Urinary bladder (tissue), 3 donors: ENCODE measurements at regions not wholly inside any gene's neighbourhood (a gene's known extent, or its start where the extent isn't known, plus 50 kb on each side); places are given as distances from the start of the nearest gene placed in this dataset.

Experiments
- DNase-seq: peaks from one replicate; pipeline ENCODE4 v3.0.0-alpha.2; 2015; ENCODE audit errors: extremely low spot score
- H3K27ac ChIP-seq: one replicate; pipeline ENCODE4 v1.5.1; 2013; ENCODE audit warnings: low read depth, mild to moderate bottlenecking, moderate library complexity
- H3K36me3 ChIP-seq: one replicate; pipeline ENCODE4 v1.6.1; 2013; ENCODE audit warnings: mild to moderate bottlenecking, moderate library complexity; ENCODE audit not compliant: insufficient read depth
- H3K4me1 ChIP-seq: one replicate; pipeline ENCODE4 v1.6.1; 2013; ENCODE audit warnings: mild to moderate bottlenecking, moderate library complexity; ENCODE audit not compliant: insufficient read depth
- H3K4me3 ChIP-seq: one replicate; pipeline ENCODE4 v1.5.1; 2013; ENCODE audit warnings: low read depth, low read length
- WGBS: extraction: QIAGEN DNeasy Blood & Tissue Kit; methylation state at CpG from one replicate; pipeline ENCODE4 v1.1.7; 2013; 5-methylcytosine and 5-hydroxymethylcytosine counted together
- donor health status: healthy with polysubstance abuse.
- donor health status: healthy.

- no peak overlapping the region for H3K27ac ChIP-seq
Measured at GRCh38 chr16:85348911-85349334, 236.7 kb upstream of the CIBAR2 start.

GRCh38 chr16:85349365-85350145, 237.3 kb upstream of the CIBAR2 start:
- DNase-seq = no peak
- Histone ChIP-seq H3K36me3 (no peaks in the 10 kb centered on the region), H3K4me3 (no peak overlapping the region), H3K27ac (no peak overlapping the region), H3K4me1 (no peaks in the 10 kb centered on the region)
- 81% methylated on average over 26 of the region's 26 CpGs for WGBS

More at GRCh38 chr16:85348911-85349334, 236.7 kb upstream of the CIBAR2 start:
- H3K4me1 ChIP-seq = no peaks in the 10 kb centered on the region
- no peaks in the 10 kb centered on the region for H3K36me3 ChIP-seq
- no peak overlapping the region for H3K4me3 ChIP-seq
- 86% methylated on average over 21 of the region's 21 CpGs for WGBS
- DNase-seq = no peak

GRCh38 chr16:85350146-85350728, 238.0 kb upstream of the CIBAR2 start:
- DNase-seq = no peak
- 83% methylated on average over 10 of the region's 10 CpGs for WGBS
- Histone ChIP-seq H3K36me3 (no peaks in the 10 kb centered on the region), H3K4me1 (no peaks in the 10 kb centered on the region), H3K4me3 (no peak overlapping the region), H3K27ac (no peak overlapping the region)

- 28% methylated on average over 4 of the region's 4 CpGs for WGBS
- DNase-seq = peak; percentile 78
- H3K4me1 ChIP-seq = no peaks in the 10 kb centered on the region
- no peaks in the 10 kb centered on the region for H3K36me3 ChIP-seq
- H3K4me3 ChIP-seq = no peak overlapping the region
- H3K27ac ChIP-seq = no peak overlapping the region
Measured at GRCh38 chr16:85350973-85351372, 238.7 kb upstream of the CIBAR2 start.

GRCh38 chr16:85353013-85353412, 240.7 kb upstream of the CIBAR2 start:
- H3K36me3 ChIP-seq = no peaks in the 10 kb centered on the region
- H3K4me3 ChIP-seq = no peak overlapping the region
- DNase-seq = no peak
- no peak overlapping the region for H3K27ac ChIP-seq
- WGBS = 96% methylated on average over 10 of the region's 10 CpGs
- no peaks in the 10 kb centered on the region for H3K4me1 ChIP-seq

- no peak overlapping the region for H3K4me3 ChIP-seq
- 78% methylated on average over 15 of the region's 15 CpGs for WGBS
- no peaks in the 10 kb centered on the region for H3K4me1 ChIP-seq
- no peak overlapping the region for H3K27ac ChIP-seq
- DNase-seq = no peak
- H3K36me3 ChIP-seq = no peaks in the 10 kb centered on the region
Measured at GRCh38 chr16:85353839-85354685, 241.8 kb upstream of the CIBAR2 start.

GRCh38 chr16:85354686-85355514, 242.6 kb upstream of the CIBAR2 start:
- 62% methylated on average over 20 of the region's 20 CpGs for WGBS
- Histone ChIP-seq H3K4me3 (no peak overlapping the region), H3K27ac (no peak overlapping the region), H3K36me3 (no peaks in the 10 kb centered on the region), H3K4me1 (no peaks in the 10 kb centered on the region)
- DNase-seq = no peak

- no peak for DNase-seq
- H3K4me3 ChIP-seq = no peak overlapping the region
- no peaks in the 10 kb centered on the region for H3K36me3 ChIP-seq
- peaks cover 1% of the 10 kb centered on the region for H3K4me1 ChIP-seq
- no peak overlapping the region for H3K27ac ChIP-seq
- 87% methylated on average over 7 of the region's 7 CpGs for WGBS
Measured at GRCh38 chr16:85355515-85355837, 243.2 kb upstream of the CIBAR2 start.

GRCh38 chr16:85356157-85356556, 243.9 kb upstream of the CIBAR2 start:
- H3K36me3 ChIP-seq = no peaks in the 10 kb centered on the region
- no peak overlapping the region for H3K4me3 ChIP-seq
- no peak for DNase-seq
- 98% methylated on average over 17 of the region's 17 CpGs for WGBS
- H3K27ac ChIP-seq = no peak overlapping the region
- H3K4me1 ChIP-seq = peaks cover 1% of the 10 kb centered on the region

GRCh38 chr16:85357323-85357722, 245.1 kb upstream of the CIBAR2 start:
- 98% methylated on average over 12 of the region's 12 CpGs for WGBS
- DNase-seq = no peak
- H3K4me1 ChIP-seq = peaks cover 1% of the 10 kb centered on the region
- no peak overlapping the region for H3K27ac ChIP-seq
- H3K36me3 ChIP-seq = no peaks in the 10 kb centered on the region
- no peak overlapping the region for H3K4me3 ChIP-seq

GRCh38 chr16:85357924-85358505, 245.7 kb upstream of the CIBAR2 start:
- DNase-seq = no peak
- no peak overlapping the region for H3K27ac ChIP-seq
- 92% methylated on average over 17 of the region's 17 CpGs for WGBS
- no peaks in the 10 kb centered on the region for H3K36me3 ChIP-seq
- peaks cover 1% of the 10 kb centered on the region for H3K4me1 ChIP-seq
- H3K4me3 ChIP-seq = no peak overlapping the region

- H3K36me3 ChIP-seq = no peaks in the 10 kb centered on the region
- DNase-seq = no peak
- no peak overlapping the region for H3K27ac ChIP-seq
- H3K4me1 ChIP-seq = peaks cover 1% of the 10 kb centered on the region
- 79% methylated on average over 10 of the region's 10 CpGs for WGBS
- no peak overlapping the region for H3K4me3 ChIP-seq
Measured at GRCh38 chr16:85358704-85359146, 246.5 kb upstream of the CIBAR2 start.
